Activated B cell treated with CpG ODN at 0.5 μM for 24 hours (primary cell): ENCODE measurements at regions not wholly inside any gene's neighbourhood (a gene's known extent, or its start where the extent isn't known, plus 50 kb on each side); places are given as distances from the start of the nearest gene placed in this dataset.
"Not testable (repeated sequence)": the region's sequence is repeated elsewhere in the genome, so short reads cannot be mapped to it uniquely, and the experiment has no call there.

Experiments used
- ATAC-seq: fragments of 200-7000 bp; cut with Tn5 transposase; one replicate; pipeline ENCODE4 v1.10.0; 2021; ENCODE audit warnings: low read depth, mild to moderate bottlenecking, moderate library complexity
- CTCF ChIA-PET: fragments of 350-600 bp; sonication (Branson Sonifier 250); formaldehyde crosslinking; loops from one replicate; lab custom pipeline; 2021; ENCODE audit warnings: antibody characterized with exemption; lab: Charles Lee
- POLR2A ChIA-PET: fragments of 350-600 bp; sonication (Branson Sonifier 250); formaldehyde crosslinking; loops from one replicate; lab custom pipeline; 2021; ENCODE audit warnings: antibody characterized with exemption; lab: Charles Lee
- DNase-seq: peaks from one replicate; pipeline ENCODE4 v3.0.0; 2022
- H3K27ac Mint-ChIP-seq: one replicate; pipeline ENCODE4 v1.8.0; 2020; ENCODE audit warnings: mixed read lengths
- H3K27me3 Mint-ChIP-seq: one replicate; pipeline ENCODE4 v1.8.0; 2021; ENCODE audit warnings: mixed read lengths
- H3K36me3 Mint-ChIP-seq: one replicate; pipeline ENCODE4 v1.8.0; 2021; ENCODE audit warnings: low read depth, mixed read lengths
- H3K4me1 Mint-ChIP-seq: one replicate; pipeline ENCODE4 v1.8.0; 2021; ENCODE audit warnings: mixed read lengths
- H3K4me3 Mint-ChIP-seq: one replicate; pipeline ENCODE4 v1.8.0; 2020; ENCODE audit warnings: mild to moderate bottlenecking, mixed read lengths
- H3K9me3 Mint-ChIP-seq: one replicate; pipeline ENCODE4 v1.8.0; 2020; ENCODE audit warnings: mixed read lengths
- CTCF ChIP-seq: fragments of 200-600 bp; IDR thresholded peaks from one replicate; pipeline ENCODE4 v1.8.0; 2022; ENCODE audit warnings: antibody characterized with exemption, mild to moderate bottlenecking
- intact Hi-C: fragments of 100-400 bp; cut with micrococcal nuclease; formaldehyde crosslinking; loops from one replicate; pipeline ENCODE4 v1.15.1; 2024

- Mint-ChIP-seq H3K9me3 (peaks cover under 1% of the 10 kb centered on the region), H3K27ac (no peak overlapping the region), H3K27me3 (no peaks in the 10 kb centered on the region), H3K36me3 (no peaks in the 10 kb centered on the region), H3K4me1 (no peaks in the 10 kb centered on the region), H3K4me3 (no peak overlapping the region)
- ATAC-seq (no peak), DNase-seq (no peak)
- TF ChIP-seq CTCF = no peak
- ChIA-PET CTCF (no interaction called here), POLR2A (no interaction called here)
- intact Hi-C loops = no loop called here
Observed at GRCh38 chr5:162817364-162817763, 620.0 kb upstream of the CCNG1 start.

- DNase-seq, H3K4me1 Mint-ChIP-seq, intact Hi-C loops, H3K9me3 Mint-ChIP-seq, POLR2A ChIA-PET, H3K36me3 Mint-ChIP-seq, H3K27me3 Mint-ChIP-seq, H3K4me3 Mint-ChIP-seq, ATAC-seq, CTCF ChIA-PET, H3K27ac Mint-ChIP-seq: not testable (repeated sequence)
Observed at GRCh38 chr5:162821664-162822063, 615.7 kb upstream of the CCNG1 start.

- POLR2A ChIA-PET = no interaction called here
- no peak for TF ChIP-seq CTCF
- Mint-ChIP-seq H3K36me3 (no peaks in the 10 kb centered on the region), H3K27ac (no peak overlapping the region), H3K4me3 (no peak overlapping the region), H3K4me1 (no peaks in the 10 kb centered on the region), H3K27me3 (no peaks in the 10 kb centered on the region), H3K9me3 (peaks cover 9% of the 10 kb centered on the region)
- no peak for DNase-seq
- intact Hi-C loops = no loop called here
- CTCF ChIA-PET = no interaction called here
- no peak for ATAC-seq
Observed at GRCh38 chr5:162824360-162824759, 613.0 kb upstream of the CCNG1 start.

GRCh38 chr5:162837155-162837554 lies 600.2 kb upstream of the CCNG1 start:
- no peak for TF ChIP-seq CTCF
- Mint-ChIP-seq H3K27ac (no peak overlapping the region), H3K4me3 (no peak overlapping the region), H3K4me1 (no peaks in the 10 kb centered on the region), H3K36me3 (no peaks in the 10 kb centered on the region), H3K27me3 (no peaks in the 10 kb centered on the region), H3K9me3 (peaks cover 8% of the 10 kb centered on the region)
- CTCF ChIA-PET = no interaction called here
- POLR2A ChIA-PET = no interaction called here
- intact Hi-C loops = no loop called here
- ATAC-seq (no peak), DNase-seq (no peak)

GRCh38 chr5:162842727-162843126 lies 594.7 kb upstream of the CCNG1 start:
- Mint-ChIP-seq H3K4me1 (no peaks in the 10 kb centered on the region), H3K27ac (no peak overlapping the region), H3K27me3 (no peaks in the 10 kb centered on the region), H3K9me3 (peaks cover under 1% of the 10 kb centered on the region), H3K36me3 (no peaks in the 10 kb centered on the region), H3K4me3 (no peak overlapping the region)
- DNase-seq (no peak), ATAC-seq (no peak)
- no peak for TF ChIP-seq CTCF
- CTCF ChIA-PET = no interaction called here
- POLR2A ChIA-PET = no interaction called here
- intact Hi-C loops = no loop called here

- H3K27me3 Mint-ChIP-seq = no peaks in the 10 kb centered on the region
Observed at GRCh38 chr5:162852134-162852533, 585.3 kb upstream of the CCNG1 start.

More at GRCh38 chr5:162852134-162852533, 585.3 kb upstream of the CCNG1 start:
- DNase-seq = no peak
- CTCF ChIA-PET = no interaction called here
- no peak overlapping the region for H3K4me3 Mint-ChIP-seq
- no peaks in the 10 kb centered on the region for H3K36me3 Mint-ChIP-seq
- POLR2A ChIA-PET = no interaction called here
- no peak overlapping the region for H3K27ac Mint-ChIP-seq
- peaks cover 15% of the 10 kb centered on the region for H3K9me3 Mint-ChIP-seq
- ATAC-seq = no peak
- H3K4me1 Mint-ChIP-seq = no peaks in the 10 kb centered on the region
- no peak for TF ChIP-seq CTCF
- intact Hi-C loops = no loop called here
